SK-N-DZ (cell line): ENCODE measurements at regions not wholly inside any gene's neighbourhood (a gene's known extent, or its start where the extent isn't known, plus 50 kb on each side); places are given as distances from the start of the nearest gene placed in this dataset.

Source experiments
- small RNA-seq, 2 experiments: library from RNA; depleted of rRNA; stranded (forward); fragments of <200 nt; gene quantifications; one replicate each; pipeline ENCODE3, GENCODE V24; 2014

Small RNA genes lying in the stretch of these regions (small RNA-seq; reads per million reads assigned to genes)
- 0.18 to 7.4 reads per million in 2 experiments for gene RNY4P16
